HG03039 (cell line): ENCODE measurements at regions not wholly inside any gene's neighbourhood (a gene's known extent, or its start where the extent isn't known, plus 50 kb on each side); places are given as distances from the start of the nearest gene placed in this dataset.

Source experiments
- ATAC-seq: cut with Tn5 transposase; IDR thresholded peaks from one replicate; pipeline ENCODE4 v1.9.1; 2021; ENCODE audit warnings: mild to moderate bottlenecking, moderate library complexity; ENCODE audit not compliant: unreplicated experiment

- ATAC-seq = no peak
Measured at GRCh38 chr5:103428923-103429322, 133.7 kb downstream of the NUDT12 start.

DNA sequence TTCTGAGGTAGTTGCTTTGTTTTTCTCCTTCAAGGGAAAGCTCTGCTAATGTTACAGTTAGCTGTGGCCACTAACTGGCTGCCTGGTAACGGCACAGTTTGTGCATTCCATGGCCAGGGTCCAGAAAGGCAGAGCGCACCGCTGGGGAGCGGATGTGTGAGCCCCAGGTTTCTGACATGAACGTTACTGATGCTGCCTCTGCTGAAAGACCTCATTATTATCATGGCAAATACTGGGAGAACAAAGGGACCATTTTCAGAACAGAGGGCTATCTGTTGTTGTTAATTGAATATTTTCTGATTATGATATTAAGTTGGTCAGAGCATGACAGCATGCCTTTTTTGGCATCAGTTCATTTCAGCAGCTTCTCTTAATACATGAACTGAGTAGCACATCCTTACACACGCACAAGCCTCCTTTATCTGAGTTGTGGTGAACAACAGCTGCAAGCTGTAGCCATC lies 134.1 kb downstream of the NUDT12 start:
- no peak for ATAC-seq

- no peak for ATAC-seq
Measured at GRCh38 chr5:103427326-103427725, 135.3 kb downstream of the NUDT12 start.

DNA sequence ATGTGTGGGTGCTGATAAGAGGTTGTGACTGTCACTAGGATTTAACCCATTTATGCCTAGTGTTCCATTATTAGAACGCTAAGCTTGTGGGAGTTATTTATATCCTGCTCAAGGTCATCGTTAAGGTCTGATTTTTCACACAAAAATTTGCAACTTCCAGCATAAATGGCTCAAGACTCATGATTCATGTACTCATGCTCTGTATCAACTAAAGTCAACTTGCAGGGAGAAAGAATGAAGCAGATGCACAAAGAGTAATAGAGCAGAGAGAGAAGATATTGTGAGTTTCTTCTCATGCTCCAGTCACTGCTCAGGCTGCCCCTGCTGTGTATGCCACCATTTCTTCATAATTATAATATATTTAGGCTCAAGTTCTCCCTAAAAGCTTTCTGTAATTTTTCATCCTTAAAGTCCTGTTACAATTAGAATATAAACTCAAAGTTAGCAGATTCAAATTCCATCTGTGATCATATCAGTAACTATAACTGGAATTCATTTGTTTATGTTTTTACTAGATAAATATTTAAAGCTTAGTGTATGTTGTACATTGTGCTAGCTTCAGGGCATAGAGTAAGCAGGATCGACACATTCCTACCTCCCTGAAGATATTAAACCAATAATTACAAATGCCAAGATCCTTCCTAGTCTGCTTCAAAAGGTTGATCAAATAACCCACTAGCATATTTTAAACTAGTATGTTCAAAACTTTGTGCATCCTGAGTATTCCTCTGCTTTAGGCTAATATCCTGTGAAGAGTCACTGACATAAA lies 136.7 kb downstream of the NUDT12 start:
- ATAC-seq = no peak

DNA sequence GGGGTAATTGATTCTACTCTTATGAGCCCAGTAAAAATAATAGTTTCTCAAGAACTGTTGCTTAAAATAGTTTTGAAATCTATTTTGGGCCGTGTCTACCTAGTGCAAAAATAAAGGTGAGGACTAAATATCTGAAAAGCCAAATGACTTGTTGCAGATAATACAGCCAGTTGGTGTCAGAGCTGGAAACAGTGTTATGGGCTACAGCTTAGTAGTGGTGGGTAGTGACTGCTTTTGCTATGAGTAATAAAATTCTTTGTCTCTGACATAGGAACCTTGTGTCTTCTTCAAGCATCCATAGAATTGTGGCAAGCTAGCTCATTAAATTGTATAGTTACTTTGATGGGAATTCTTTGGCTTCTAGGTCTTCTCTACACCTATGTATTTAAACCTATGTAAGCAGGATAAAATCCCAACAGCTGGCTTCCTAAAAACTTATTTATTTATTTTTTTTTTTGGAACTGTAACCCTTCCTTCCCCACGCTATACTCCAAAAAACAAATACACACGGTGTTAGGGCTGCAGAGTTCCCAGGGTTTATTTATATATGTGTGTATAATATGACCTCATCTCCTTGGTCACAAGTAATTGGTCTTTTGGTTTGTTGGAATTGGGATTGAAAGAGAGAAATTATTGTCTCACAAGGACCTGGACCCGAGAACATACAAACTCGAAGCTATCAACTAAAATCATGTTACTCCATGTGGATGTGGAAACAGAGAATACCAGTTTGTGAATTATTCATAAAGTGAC lies 138.0 kb downstream of the NUDT12 start:
- peak; percentile 79 for ATAC-seq

- ATAC-seq = no peak
Measured at GRCh38 chr5:103424026-103424425, 138.6 kb downstream of the NUDT12 start.

DNA sequence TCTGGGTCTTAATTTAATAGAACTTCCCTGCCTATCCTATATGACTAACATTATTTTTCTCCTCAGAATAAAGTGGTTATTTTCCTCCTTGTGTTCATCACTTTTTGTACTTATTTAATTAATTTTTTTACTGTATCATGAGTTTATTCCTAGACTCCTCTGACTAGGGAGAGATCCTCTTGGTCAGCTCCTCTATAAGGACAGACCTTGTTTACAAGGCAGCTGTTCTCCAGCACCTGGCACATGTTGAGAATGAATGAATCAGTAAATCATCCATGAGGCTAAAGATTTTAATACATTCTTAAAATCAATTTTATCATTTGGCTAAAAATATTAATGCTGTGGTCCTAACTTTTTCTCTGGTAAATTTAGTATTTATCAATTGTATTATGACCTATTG lies 139.8 kb downstream of the NUDT12 start:
- ATAC-seq = no peak

GRCh38 chr5:103414604-103415003 lies 148.0 kb downstream of the NUDT12 start:
- no peak for ATAC-seq

GRCh38 chr5:103411711-103412110 lies 150.9 kb downstream of the NUDT12 start:
- no peak for ATAC-seq

GRCh38 chr5:103410172-103410571 lies 151.6 kb downstream of the MACIR start:
- peak; percentile 98 for ATAC-seq

- no peak for ATAC-seq
Measured at GRCh38 chr5:103409013-103409670, 150.6 kb downstream of the MACIR start.

DNA sequence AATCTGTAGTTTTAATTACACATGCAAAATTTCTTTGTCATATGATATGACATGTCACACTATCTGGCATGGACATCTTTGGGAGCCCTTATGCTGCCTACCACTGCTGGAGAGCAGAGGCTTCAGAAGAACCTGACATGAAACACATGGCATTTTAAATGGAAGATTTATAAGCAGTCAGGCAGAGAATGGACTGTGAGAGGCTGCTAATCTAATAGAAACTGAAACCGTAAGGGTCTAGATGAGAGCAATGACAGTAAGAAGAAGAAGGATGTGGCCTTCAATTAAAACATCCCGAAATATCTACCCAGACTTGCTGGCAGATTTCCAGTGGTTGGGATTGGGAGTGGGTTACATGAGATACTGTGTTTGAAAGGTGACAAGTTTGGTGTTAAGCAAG lies 149.8 kb downstream of the MACIR start:
- ATAC-seq = no peak

- ATAC-seq = no peak
Measured at GRCh38 chr5:103407402-103407801, 148.8 kb downstream of the MACIR start.

DNA sequence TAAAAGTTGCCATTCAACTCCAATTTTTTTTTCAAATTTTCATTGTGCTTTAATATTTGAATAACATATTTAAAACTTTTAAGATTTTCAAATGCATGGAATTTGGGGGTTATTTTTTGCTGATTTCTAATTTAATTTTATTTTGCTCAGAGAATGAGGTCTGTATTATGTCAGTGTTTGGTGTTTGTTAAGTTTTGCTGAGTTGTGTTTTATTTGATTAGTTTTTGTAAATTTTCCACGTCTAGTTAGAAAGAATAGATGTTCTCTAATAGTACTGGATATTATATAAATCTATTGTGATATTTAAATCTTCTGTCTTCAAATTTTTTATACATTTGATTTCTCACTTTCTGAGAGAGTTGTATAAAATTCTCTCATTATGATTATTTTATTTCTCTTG lies 145.9 kb downstream of the MACIR start:
- ATAC-seq = no peak

DNA sequence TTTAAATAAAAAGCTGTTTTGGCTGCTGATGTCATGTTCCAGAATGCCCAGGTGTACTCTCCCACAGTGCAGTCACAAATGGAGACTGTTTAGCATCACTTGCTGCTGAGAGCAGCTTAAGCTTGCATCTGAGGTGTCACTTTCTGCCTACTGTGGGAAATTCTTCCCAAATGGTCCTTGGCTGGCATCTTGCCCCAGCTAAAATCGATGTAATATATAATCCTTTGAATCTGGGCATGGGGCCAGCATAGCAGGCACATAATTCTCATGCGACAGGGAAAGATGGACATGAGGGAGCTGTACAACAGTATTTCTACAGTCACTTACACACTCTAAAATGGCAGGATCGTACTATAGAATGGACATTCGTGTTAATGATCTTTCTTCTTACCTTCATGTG lies 144.3 kb downstream of the MACIR start:
- ATAC-seq = no peak

GRCh38 chr5:103397739-103398581 lies 139.4 kb downstream of the MACIR start:
- no peak for ATAC-seq

GRCh38 chr5:103394676-103395075 lies 136.1 kb downstream of the MACIR start:
- no peak for ATAC-seq

DNA sequence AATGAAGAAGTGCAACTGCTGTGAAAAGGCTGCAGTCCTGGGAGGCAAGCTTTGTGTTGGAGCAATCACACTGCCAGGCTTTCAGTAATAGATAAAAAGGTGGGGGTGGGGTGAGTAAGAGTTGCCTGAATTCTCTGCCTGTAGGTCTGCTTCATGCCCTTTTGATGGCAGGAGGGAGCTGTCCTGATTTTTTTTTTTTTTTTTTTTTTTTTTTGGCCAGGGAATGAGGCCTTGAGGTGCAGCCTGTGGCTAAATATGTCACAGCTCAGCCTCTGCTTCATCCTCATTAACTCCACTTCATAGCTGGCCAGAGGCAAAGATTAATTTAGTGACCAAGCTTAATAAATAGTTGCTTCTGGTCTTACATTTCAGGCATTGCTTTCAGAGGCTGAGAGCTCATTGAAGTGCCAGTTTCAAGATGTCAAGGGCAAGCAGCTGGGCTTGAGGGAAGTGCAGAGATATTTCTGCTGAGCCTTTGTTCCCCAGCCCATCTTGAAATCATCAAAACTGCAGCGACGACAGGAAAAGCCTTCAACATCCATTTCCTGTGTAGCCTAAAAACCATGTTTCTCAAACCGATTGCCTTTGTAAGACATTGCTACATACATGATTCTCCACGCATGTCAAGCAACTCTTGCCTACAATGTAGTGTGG lies 134.7 kb downstream of the MACIR start:
- ATAC-seq = no peak

- ATAC-seq = no peak
Measured at GRCh38 chr5:103391659-103392058, 133.1 kb downstream of the MACIR start.

- no peak for ATAC-seq
Measured at GRCh38 chr5:103389846-103390245, 131.3 kb downstream of the MACIR start.
